Activated CD4-positive, alpha-beta T cell treated with anti-CD3 and anti-CD28 coated beads, Interleukin-2, amount 10 ng/mL, durations not matched to agents 7 days and 5 days (primary cell): ENCODE measurements at regions not wholly inside any gene's neighbourhood (a gene's known extent, or its start where the extent isn't known, plus 50 kb on each side); places are given as distances from the start of the nearest gene placed in this dataset.
"Not testable (repeated sequence)": the region's sequence is repeated elsewhere in the genome, so short reads cannot be mapped to it uniquely, and the experiment has no call there.

Experiments
- CTCF ChIA-PET: fragments of 350-600 bp; sonication (Branson Sonifier 250); formaldehyde crosslinking; loops from one replicate; lab custom pipeline; 2021; ENCODE audit warnings: antibody characterized with exemption; lab: Charles Lee
- POLR2A ChIA-PET: fragments of 350-600 bp; sonication (Branson Sonifier 250); formaldehyde crosslinking; loops from one replicate; lab custom pipeline; 2021; ENCODE audit warnings: antibody characterized with exemption; lab: Charles Lee
- DNase-seq: peaks from one replicate; pipeline ENCODE4 v3.0.0-alpha.2; 2020
- H3K27ac Mint-ChIP-seq: one replicate; pipeline ENCODE4 v1.8.0; 2021; ENCODE audit warnings: mild to moderate bottlenecking, moderate library complexity, mixed read lengths
- H3K27me3 Mint-ChIP-seq: one replicate; pipeline ENCODE4 v1.8.0; 2021; ENCODE audit warnings: mixed read lengths
- H3K36me3 Mint-ChIP-seq: one replicate; pipeline ENCODE4 v1.8.0; 2021; ENCODE audit warnings: low read depth, mixed read lengths
- H3K4me1 Mint-ChIP-seq: one replicate; pipeline ENCODE4 v1.8.0; 2021; ENCODE audit warnings: mixed read lengths
- H3K4me3 Mint-ChIP-seq: one replicate; pipeline ENCODE4 v1.8.0; 2021; ENCODE audit warnings: mild to moderate bottlenecking, moderate library complexity, mixed read lengths
- H3K9me3 Mint-ChIP-seq: one replicate; pipeline ENCODE4 v1.8.0; 2021; ENCODE audit warnings: mixed read lengths

DNA sequence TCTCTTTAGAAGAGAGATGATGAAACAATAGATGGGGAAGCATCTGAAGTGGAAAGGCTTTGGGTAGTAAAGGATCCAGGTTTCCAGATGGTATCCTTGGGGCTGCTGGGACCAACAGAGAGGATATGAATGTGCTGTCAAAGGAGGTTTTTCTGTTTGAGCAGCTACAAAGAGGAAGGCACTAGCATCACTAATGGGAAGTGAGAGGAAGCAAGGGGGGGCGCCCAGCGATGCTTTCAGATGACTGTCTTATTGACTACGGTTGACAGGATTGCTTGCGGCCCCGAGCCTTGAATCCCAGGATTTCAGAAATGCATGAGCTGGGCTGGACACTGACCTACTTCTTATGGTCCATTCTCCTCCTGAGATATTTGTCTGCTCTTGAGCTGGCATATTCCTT, 103.8 kb upstream of the GALNT15 start:
- no peaks in the 10 kb centered on the region for H3K4me1 Mint-ChIP-seq
- ChIA-PET POLR2A (no interaction called here), CTCF (no interaction called here)
- DNase-seq: no peak
- peaks cover 4% of the 10 kb centered on the region for H3K9me3 Mint-ChIP-seq
- peaks cover 2% of the 10 kb centered on the region for H3K27me3 Mint-ChIP-seq
- H3K27ac Mint-ChIP-seq: no peak overlapping the region
- H3K36me3 Mint-ChIP-seq: no peaks in the 10 kb centered on the region
- no peak overlapping the region for H3K4me3 Mint-ChIP-seq

DNA sequence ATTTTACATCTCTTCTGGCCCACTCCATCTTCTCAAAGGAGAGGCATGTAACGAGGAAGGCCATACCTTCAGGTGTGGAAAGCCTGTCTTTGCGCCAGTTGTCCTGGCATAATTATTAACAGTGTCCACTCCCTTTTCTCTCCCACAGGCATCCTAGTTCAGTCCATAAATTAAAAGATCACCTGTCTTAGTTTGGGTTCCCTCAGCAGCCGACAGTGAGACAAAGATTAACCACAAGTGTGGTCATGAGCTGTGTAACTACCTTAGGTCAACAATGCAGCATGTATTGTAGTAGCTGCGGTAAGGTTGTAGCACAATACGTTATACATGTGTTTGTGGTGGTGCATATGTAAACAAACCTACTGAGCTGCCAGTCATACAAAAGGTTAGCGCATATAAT, 103.3 kb upstream of the GALNT15 start:
- ChIA-PET POLR2A (no interaction called here), CTCF (interaction anchor here (1.3 kb wide), 1 partner anchor 17 kb away, joined by 3 read pairs; no protein-coding TSS in a partner anchor)
- H3K36me3 Mint-ChIP-seq: no peaks in the 10 kb centered on the region
- no peak overlapping the region for H3K27ac Mint-ChIP-seq
- no peak overlapping the region for H3K4me3 Mint-ChIP-seq
- peaks cover 2% of the 10 kb centered on the region for H3K27me3 Mint-ChIP-seq
- peaks cover 4% of the 10 kb centered on the region for H3K9me3 Mint-ChIP-seq
- H3K4me1 Mint-ChIP-seq: no peaks in the 10 kb centered on the region
- no peak for DNase-seq

DNA sequence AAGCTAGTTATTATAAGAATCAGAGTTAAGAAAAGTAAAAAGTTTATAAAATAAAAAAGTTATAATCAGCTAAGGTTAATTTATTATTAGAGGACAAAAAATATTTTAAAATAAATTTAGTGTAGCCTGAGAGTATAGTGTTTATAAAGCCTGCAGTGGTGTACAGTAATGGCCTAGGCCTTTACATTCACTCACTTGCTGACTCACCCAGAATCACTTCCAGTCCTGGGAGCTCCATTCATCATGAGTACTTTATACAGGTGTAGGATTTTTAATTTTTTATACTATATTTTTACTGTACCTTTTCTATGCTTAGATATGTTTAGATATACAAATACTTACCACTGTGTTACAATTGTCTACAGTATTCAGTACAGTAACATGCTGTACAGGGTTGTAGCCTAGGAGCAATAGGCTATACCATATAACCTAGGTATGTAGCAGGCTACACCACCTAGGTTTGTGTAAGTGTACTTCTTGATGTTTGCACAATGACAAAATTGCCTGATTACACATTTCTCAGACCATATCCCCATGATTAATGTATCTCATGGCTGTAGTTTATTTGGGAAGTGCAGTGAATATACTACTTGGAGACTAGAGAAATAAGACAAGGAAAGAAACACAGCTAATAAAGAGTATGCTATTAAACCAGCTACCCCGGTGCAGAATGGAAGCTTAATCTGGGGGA, 101.9 kb upstream of the GALNT15 start:
- CTCF ChIA-PET: interaction anchor here (1.3 to 1.9 kb wide), 3 partner anchors 14 to 23 kb away, joined by 3 to 4 read pairs (median 3); no protein-coding TSS in a partner anchor
- POLR2A ChIA-PET: no interaction called here
- H3K36me3 Mint-ChIP-seq: no peaks in the 10 kb centered on the region

DNA sequence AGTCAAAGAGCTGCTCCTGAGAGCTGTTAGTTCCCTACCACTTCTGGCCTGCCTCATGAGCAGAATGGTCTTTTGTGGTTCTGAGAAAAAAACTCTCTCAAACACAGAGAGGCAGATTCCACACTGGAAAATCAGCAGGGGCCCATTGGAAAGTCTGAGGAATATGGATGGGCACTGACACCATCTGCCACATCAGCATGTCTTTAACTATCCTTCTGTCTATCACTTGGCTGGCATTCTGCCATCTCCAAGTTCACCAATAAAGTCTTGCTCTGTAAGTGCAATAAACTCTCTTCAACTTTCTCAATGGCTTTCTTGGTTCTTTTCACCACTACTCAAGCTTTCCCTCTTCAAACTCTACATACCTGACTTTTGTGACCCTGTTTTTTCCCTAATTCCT, 101.3 kb upstream of the GALNT15 start:
- H3K27ac Mint-ChIP-seq: no peak overlapping the region
- CTCF ChIA-PET: interaction anchor here (1.3 to 1.9 kb wide), 2 partner anchors 15 to 24 kb away, joined by 3 to 4 read pairs; no protein-coding TSS in a partner anchor
- H3K4me3 Mint-ChIP-seq: no peak overlapping the region
- no peak for DNase-seq
- POLR2A ChIA-PET: no interaction called here
- H3K27me3 Mint-ChIP-seq: no peaks in the 10 kb centered on the region
- no peaks in the 10 kb centered on the region for H3K36me3 Mint-ChIP-seq
- peaks cover 18% of the 10 kb centered on the region for H3K9me3 Mint-ChIP-seq
- H3K4me1 Mint-ChIP-seq: no peaks in the 10 kb centered on the region

More for the DNA sequence above, 101.9 kb upstream of the GALNT15 start:
- Mint-ChIP-seq H3K27me3 (peaks cover 2% of the 10 kb centered on the region), H3K4me3 (no peak overlapping the region), H3K27ac (no peak overlapping the region), H3K9me3 (peaks cover 13% of the 10 kb centered on the region), H3K4me1 (no peaks in the 10 kb centered on the region)
- DNase-seq: no peak

DNA sequence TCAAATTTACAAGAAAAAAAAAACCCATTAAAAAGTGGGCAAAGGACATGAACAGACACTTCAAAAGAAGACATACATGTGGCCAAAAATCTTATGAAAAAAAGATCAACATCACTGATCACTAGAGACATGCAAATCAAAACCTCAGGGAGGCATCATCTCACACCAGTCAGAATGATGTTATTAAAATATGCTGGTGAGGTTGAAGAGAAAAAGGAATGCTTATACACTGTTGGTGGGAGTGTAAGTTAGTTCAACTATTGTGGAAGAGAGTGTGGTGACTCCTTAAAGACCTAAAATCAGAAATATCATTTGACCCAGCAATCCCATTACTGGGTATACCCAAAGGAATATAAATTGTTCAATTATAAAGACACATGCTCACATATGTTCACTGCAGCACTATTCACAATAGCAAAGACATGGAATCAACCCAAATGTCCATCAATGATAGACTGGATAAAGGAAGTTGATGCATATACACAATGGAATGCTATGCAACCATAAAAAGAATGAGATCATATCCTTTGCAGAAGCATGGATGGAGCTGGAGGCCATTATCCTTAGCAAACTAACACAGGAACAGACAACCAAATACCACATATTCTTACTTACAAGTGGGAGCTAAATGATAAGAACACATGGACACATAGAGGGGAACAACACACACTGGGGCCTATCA, 100.3 kb upstream of the GALNT15 start:
- H3K27me3 Mint-ChIP-seq, H3K36me3 Mint-ChIP-seq, H3K4me3 Mint-ChIP-seq, H3K4me1 Mint-ChIP-seq, POLR2A ChIA-PET, H3K27ac Mint-ChIP-seq, DNase-seq: not testable (repeated sequence)
- peaks cover 18% of the 10 kb centered on the region for H3K9me3 Mint-ChIP-seq
- CTCF ChIA-PET: interaction anchor here (0.9 to 1.9 kb wide), 2 partner anchors 10 to 25 kb away, joined by 3 to 4 read pairs; no protein-coding TSS in a partner anchor

DNA sequence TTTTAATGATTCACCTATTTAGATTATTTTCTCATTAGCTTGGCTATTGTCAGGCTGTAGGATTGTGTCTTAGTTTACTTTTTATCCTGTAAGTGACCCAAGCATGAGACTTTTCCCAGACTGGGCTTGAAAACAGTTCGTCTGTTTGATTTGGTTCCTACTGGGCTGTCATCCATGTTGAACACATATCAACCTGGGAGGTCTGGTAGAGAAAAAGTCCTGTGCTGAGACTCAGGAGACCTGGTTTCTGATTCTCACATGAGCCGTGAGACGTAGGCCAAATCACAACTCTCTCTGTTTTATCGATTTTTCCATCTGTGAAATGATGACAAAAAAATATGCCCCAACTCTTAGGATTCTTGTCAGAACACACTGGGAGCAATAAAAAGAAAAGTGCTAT, 98.8 kb upstream of the GALNT15 start:
- peaks cover 22% of the 10 kb centered on the region for H3K9me3 Mint-ChIP-seq
- H3K36me3 Mint-ChIP-seq: no peaks in the 10 kb centered on the region
- no peaks in the 10 kb centered on the region for H3K4me1 Mint-ChIP-seq
- H3K4me3 Mint-ChIP-seq: no peak overlapping the region
- no peak overlapping the region for H3K27ac Mint-ChIP-seq
- no peaks in the 10 kb centered on the region for H3K27me3 Mint-ChIP-seq
- no peak for DNase-seq
- ChIA-PET POLR2A (no interaction called here), CTCF (interaction anchor here (1.1 kb wide), 1 partner anchor 20 kb away, joined by 4 read pairs; no protein-coding TSS in a partner anchor)

DNA sequence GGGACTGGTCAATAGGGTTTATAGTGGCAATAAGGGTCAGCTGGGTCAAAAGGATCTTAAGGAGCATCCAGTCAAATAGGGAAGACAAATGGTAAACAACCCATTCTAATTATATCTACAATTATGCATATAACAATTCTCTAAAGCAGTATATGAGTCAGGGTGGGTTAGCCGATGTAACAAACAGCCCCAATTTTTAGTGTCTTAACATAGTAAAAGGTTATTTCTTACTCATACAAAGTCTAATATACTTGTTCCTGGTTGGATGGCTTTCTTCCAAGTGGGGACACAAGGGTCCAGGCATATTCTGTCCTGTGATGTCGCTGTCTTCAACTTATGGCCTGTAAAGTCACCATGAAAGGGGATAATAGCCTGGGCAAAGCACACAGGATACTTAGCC, 97.9 kb upstream of the GALNT15 start:
- DNase-seq: no peak
- POLR2A ChIA-PET: no interaction called here
- Mint-ChIP-seq H3K4me3 (no peak overlapping the region), H3K9me3 (peaks cover 27% of the 10 kb centered on the region), H3K27me3 (no peaks in the 10 kb centered on the region), H3K4me1 (no peaks in the 10 kb centered on the region), H3K36me3 (no peaks in the 10 kb centered on the region), H3K27ac (no peak overlapping the region)
- CTCF ChIA-PET: interaction anchor here (0.5 to 1.1 kb wide), 3 partner anchors 20 to 152 kb away, joined by 3 to 4 read pairs (median 3); no protein-coding TSS in a partner anchor

DNA sequence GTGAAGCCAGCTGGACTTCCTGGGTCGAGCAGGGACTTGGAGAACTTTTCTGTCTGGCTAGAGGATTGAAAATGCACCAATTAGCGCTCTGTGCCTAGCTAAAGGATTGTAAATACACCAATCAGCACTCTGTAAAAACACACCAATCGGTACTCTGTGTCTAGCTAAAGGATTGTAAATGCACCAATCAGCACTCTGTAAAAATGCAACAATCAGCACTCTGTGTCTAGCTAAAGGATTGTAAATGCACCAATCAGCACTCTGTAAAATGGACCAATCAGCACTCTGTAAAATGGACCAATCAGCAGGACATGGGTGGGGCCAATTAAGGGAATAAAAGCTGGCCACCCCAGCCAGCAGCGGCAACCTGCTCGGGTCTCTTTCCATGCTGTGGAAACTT, 97.3 kb upstream of the GALNT15 start:
- CTCF ChIA-PET, H3K27me3 Mint-ChIP-seq, DNase-seq, H3K4me1 Mint-ChIP-seq, H3K27ac Mint-ChIP-seq, H3K4me3 Mint-ChIP-seq, H3K36me3 Mint-ChIP-seq, POLR2A ChIA-PET: not testable (repeated sequence)
- H3K9me3 Mint-ChIP-seq: peaks cover 24% of the 10 kb centered on the region

DNA sequence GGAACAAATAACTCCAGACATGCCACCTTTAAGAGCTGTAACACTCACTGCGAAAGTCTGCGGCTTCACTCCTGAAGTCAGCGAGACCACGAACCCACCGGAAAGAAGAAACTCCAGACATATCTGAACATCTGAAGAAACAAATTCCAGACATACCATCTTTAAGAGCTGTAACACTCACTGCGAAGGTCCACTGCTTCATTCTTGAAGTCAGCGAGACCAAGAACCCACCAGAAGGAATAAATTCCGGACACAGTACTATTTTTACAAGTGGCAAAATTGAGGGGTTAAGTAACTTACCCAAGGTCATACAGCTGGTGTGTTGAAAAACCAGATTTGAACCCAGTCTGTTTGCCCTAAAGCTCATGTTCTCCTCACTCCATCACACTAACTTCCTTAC, 96.8 kb upstream of the GALNT15 start:
- H3K27ac Mint-ChIP-seq, POLR2A ChIA-PET, DNase-seq, H3K27me3 Mint-ChIP-seq, H3K4me3 Mint-ChIP-seq, H3K36me3 Mint-ChIP-seq, H3K4me1 Mint-ChIP-seq: not testable (repeated sequence)
- H3K9me3 Mint-ChIP-seq: peaks cover 26% of the 10 kb centered on the region
- CTCF ChIA-PET: interaction anchor here (1.0 kb wide), 1 partner anchor 17 kb away, joined by 3 read pairs; no protein-coding TSS in a partner anchor

DNA sequence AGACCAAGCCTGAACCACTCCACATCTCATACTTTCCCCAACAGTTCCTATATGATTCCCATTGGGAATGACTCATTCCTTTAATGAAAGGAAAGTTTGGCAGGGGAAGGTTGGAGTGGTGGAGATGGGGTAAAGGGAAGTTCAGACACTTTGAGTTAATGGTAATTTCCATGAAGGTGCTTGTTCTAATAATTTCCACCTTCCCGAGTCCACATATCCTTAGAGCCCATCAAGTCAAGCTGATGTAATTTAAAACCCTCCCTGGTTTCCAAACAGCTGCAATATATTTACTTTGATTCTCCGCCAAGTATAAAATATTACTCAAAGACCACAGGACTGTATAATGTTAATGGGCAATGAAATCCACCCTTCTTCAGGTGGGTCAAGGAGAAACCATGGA, 95.0 kb upstream of the GALNT15 start:
- Mint-ChIP-seq H3K9me3 (peaks cover 30% of the 10 kb centered on the region), H3K27me3 (no peaks in the 10 kb centered on the region), H3K4me3 (no peak overlapping the region), H3K4me1 (no peaks in the 10 kb centered on the region), H3K27ac (no peak overlapping the region), H3K36me3 (no peaks in the 10 kb centered on the region)
- POLR2A ChIA-PET: no interaction called here
- CTCF ChIA-PET: no interaction called here
- no peak for DNase-seq

DNA sequence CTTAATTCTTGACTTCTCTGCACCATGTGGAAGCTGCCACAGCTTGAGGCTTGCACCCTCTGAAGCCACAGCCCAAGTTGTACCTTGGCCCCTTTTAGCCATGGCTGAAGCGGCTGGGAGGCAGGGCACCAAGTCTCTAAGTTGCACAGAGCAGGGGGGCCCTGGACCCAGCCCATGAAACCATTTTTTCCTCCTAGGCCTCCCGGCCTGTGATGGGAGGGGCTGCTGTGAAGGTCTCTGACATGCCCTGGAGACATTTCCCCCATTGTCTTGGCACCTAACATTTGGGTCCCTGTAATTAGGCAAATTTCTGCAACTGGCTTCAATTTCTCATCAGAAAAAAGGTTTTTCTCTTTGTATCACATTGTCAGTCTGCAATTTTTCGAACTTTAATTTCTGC, 92.8 kb upstream of the GALNT15 start:
- H3K9me3 Mint-ChIP-seq: peaks cover 26% of the 10 kb centered on the region
- no peaks in the 10 kb centered on the region for H3K36me3 Mint-ChIP-seq
- H3K27ac Mint-ChIP-seq: no peak overlapping the region
- ChIA-PET POLR2A (no interaction called here), CTCF (no interaction called here)
- no peak overlapping the region for H3K4me3 Mint-ChIP-seq
- no peaks in the 10 kb centered on the region for H3K4me1 Mint-ChIP-seq
- no peak for DNase-seq
- no peaks in the 10 kb centered on the region for H3K27me3 Mint-ChIP-seq

DNA sequence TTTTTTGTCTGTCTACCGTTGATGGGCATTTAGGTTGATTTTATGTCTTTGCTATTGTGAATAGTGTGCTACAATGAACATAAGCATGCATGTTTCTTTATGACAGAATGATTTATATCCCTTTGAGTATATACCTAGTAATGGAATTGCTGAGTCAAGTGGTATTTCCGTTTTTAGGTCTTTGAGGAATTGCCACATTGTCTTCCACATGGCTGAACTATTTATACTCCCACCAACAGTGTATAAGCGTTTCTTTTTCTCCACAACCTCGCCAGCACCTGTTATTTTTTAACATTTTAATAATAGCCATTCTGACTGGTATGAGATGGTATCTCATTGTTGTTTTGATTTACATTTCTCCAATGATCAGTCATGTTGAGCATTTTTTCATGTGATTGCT, 89.6 kb upstream of the GALNT15 start:
- POLR2A ChIA-PET: interaction anchor here (0.6 kb wide), 1 partner anchor 153 kb away, joined by 4 read pairs; no protein-coding TSS in a partner anchor
- no peak overlapping the region for H3K27ac Mint-ChIP-seq
- CTCF ChIA-PET: no interaction called here
- peaks cover 17% of the 10 kb centered on the region for H3K9me3 Mint-ChIP-seq
- H3K4me1 Mint-ChIP-seq: no peaks in the 10 kb centered on the region
- DNase-seq: no peak
- no peaks in the 10 kb centered on the region for H3K36me3 Mint-ChIP-seq
- no peak overlapping the region for H3K4me3 Mint-ChIP-seq
- H3K27me3 Mint-ChIP-seq: peaks cover 5% of the 10 kb centered on the region

DNA sequence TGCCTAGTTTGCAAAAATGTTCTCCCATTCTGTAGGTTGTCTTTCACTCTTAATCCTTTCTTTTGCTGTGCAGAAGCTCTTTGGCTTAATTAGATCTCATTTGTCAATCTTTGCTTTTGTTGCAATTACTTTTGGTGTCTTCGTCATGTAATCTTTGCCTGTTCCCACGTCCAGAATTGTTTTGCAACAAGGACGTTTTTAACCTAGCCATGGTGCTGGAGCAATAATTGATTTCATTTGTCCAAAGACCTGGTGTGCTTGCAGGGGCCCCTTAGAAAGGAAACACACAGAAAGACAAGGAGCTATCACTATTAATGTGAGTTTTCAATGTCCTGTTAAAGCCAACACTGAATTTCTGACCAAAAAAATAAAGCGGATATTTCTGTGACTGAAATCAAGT, 89.1 kb upstream of the GALNT15 start:
- ChIA-PET CTCF (no interaction called here), POLR2A (no interaction called here)
- peaks cover 5% of the 10 kb centered on the region for H3K27me3 Mint-ChIP-seq
- no peaks in the 10 kb centered on the region for H3K36me3 Mint-ChIP-seq
- H3K9me3 Mint-ChIP-seq: peaks cover 14% of the 10 kb centered on the region
- H3K4me3 Mint-ChIP-seq: no peak overlapping the region
- no peaks in the 10 kb centered on the region for H3K4me1 Mint-ChIP-seq
- no peak overlapping the region for H3K27ac Mint-ChIP-seq
- DNase-seq: no peak
